ENCODE measurements at regions not wholly inside any gene's neighbourhood (a gene's known extent, or its start where the extent isn't known, plus 50 kb on each side); places are given as distances from the start of the nearest gene placed in this dataset.

DNA sequence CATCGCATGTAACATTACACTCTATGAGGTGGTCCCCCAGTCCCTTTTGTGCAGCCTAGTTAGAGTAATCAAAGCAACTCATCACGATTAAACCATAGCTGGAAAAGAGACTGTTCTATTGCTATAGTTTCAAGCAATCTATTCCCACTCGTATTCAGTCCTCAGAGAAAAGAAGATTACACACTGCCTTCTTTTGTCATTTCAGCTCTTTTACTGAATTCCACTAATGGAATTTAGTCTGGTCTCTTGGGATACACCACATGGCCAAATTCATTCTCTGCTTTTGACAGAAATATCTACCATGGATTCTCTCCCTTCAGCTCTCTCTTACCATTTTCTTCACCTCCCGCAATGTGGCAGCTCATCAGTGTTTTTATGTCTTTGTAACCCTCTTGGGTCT lies 108.9 kb upstream of the HDAC9 start:
- TF ChIP-seq FOXP2 (optimal IDR thresholded peaks at IDR 0.05; ENCODE audit: borderline replicate concordance, extremely low read depth, extremely low read length, insufficient read depth) (no peak), POLR2AphosphoS5 (IDR thresholded peaks at IDR 0.05; ENCODE audit: low read depth, low read length) (no peak), TAF1 (IDR thresholded peaks at IDR 0.05; ENCODE audit: borderline replicate concordance, insufficient read depth, low read length) (no peak), REST (IDR thresholded peaks at IDR 0.05; ENCODE audit: insufficient read depth in 1 of 2, low read depth in 2 of 2, low read length in 2 of 2) (no peak), SIN3A (IDR thresholded peaks at IDR 0.05; ENCODE audit: borderline replicate concordance, insufficient read depth, low read length) (no peak)

DNA sequence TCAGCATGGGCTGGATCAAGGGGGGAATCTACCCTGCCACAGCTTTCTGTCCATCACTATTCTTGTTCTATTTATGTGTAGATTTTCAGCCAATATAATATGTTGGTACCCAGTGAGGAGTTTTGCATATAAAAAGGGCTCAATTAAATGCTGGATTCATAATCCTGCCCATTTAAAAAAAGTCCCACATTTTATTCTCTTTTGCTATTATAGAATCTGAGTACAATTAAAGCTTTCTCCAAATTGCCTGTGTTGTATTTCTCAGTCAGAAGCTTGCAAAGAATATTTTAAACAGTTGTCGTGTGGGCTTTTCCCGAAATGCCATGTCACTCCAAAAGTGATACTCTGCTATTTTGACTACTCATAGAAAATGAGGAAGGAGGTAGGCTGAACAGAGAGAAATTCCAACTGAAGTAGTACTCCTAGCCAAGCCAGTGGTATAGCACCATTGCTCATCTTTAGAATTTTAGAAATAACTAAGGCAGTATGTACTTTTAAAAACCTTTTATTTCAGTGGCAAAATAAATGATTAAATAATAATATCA lies 108.3 kb upstream of the HDAC9 start:
- no peak for TF ChIP-seq SIN3A (IDR thresholded peaks at IDR 0.05; ENCODE audit: borderline replicate concordance, insufficient read depth, low read length)
- no peak for TF ChIP-seq FOXP2 (optimal IDR thresholded peaks at IDR 0.05; ENCODE audit: borderline replicate concordance, extremely low read depth, extremely low read length, insufficient read depth)
- TF ChIP-seq REST (IDR thresholded peaks at IDR 0.05; ENCODE audit: insufficient read depth in 1 of 2, low read depth in 2 of 2, low read length in 2 of 2), result no peak
- no peak for TF ChIP-seq POLR2AphosphoS5 (IDR thresholded peaks at IDR 0.05; ENCODE audit: low read depth, low read length)
- no peak for TF ChIP-seq TAF1 (IDR thresholded peaks at IDR 0.05; ENCODE audit: borderline replicate concordance, insufficient read depth, low read length)

DNA sequence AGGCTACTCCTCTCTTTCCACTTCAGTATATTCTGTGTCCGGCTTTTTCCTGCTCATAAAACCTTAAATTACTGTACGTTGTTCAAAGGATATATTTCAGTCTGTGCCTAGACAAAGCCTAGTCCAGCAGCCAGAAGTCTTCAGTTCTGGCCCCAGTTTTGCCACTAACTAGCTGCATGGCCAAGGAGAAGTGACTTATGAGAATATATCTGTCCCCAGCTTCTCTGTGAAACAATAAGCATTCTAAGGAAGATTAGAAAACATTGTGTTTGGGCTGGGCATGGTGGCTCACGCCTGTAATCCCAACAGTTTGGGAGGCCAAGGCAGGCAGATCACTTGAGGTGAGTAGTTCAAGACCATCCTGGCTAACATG lies 105.0 kb upstream of the HDAC9 start:
- no peak for TF ChIP-seq POLR2AphosphoS5 (IDR thresholded peaks at IDR 0.05; ENCODE audit: low read depth, low read length)
- no peak for TF ChIP-seq SIN3A (IDR thresholded peaks at IDR 0.05; ENCODE audit: borderline replicate concordance, insufficient read depth, low read length)
- no peak for TF ChIP-seq REST (IDR thresholded peaks at IDR 0.05; ENCODE audit: insufficient read depth in 1 of 2, low read depth in 2 of 2, low read length in 2 of 2)
- TF ChIP-seq FOXP2 (optimal IDR thresholded peaks at IDR 0.05; ENCODE audit: borderline replicate concordance, extremely low read depth, extremely low read length, insufficient read depth), result no peak
- no peak for TF ChIP-seq TAF1 (IDR thresholded peaks at IDR 0.05; ENCODE audit: borderline replicate concordance, insufficient read depth, low read length)

DNA sequence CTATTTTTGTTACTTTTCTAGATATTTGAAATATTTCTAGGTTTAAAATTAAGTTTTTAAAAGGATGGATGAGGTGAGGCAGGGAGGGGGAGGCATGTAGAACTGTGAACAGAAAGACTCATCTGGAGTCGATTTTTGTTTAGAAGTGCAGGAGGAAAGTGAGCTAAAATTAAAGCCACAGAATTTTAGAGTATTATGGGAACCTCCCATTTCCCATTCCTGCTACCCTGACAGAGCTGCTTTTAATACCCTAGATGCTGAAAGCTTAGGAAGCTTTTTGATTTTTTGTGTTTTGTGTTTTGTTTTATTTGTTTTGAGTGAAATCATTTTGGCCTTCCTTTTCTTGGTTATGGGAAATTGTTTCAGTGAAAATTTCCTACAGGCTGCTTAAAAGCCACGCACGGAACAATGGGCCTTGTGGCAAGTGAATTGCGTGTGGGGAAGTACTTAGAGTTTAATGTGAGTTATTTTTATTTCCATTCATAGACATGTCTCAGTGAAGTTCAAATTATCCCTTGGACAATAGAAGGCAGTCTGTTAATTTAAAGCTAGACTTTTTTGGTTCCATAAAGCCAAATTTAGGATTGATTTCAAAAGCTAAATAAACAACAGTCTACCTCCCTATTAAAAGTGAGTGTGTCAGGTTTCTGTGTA lies 102.0 kb upstream of the HDAC9 start:
- TF ChIP-seq TAF1 (IDR thresholded peaks at IDR 0.05; ENCODE audit: borderline replicate concordance, insufficient read depth, low read length) (no peak), REST (IDR thresholded peaks at IDR 0.05; ENCODE audit: insufficient read depth in 1 of 2, low read depth in 2 of 2, low read length in 2 of 2) (no peak), POLR2AphosphoS5 (IDR thresholded peaks at IDR 0.05; ENCODE audit: low read depth, low read length) (no peak), SIN3A (IDR thresholded peaks at IDR 0.05; ENCODE audit: borderline replicate concordance, insufficient read depth, low read length) (no peak), FOXP2 (optimal IDR thresholded peaks at IDR 0.05; ENCODE audit: borderline replicate concordance, extremely low read depth, extremely low read length, insufficient read depth) (no peak)

Measured in PFSK-1 (cell line).